ENCODE measurements at regions not wholly inside any gene's neighbourhood (a gene's known extent, or its start where the extent isn't known, plus 50 kb on each side); places are given as distances from the start of the nearest gene placed in this dataset.

- intact Hi-C loops (cut with DNase I) = no loop called here
- TF ChIP-seq, protein P1, sequence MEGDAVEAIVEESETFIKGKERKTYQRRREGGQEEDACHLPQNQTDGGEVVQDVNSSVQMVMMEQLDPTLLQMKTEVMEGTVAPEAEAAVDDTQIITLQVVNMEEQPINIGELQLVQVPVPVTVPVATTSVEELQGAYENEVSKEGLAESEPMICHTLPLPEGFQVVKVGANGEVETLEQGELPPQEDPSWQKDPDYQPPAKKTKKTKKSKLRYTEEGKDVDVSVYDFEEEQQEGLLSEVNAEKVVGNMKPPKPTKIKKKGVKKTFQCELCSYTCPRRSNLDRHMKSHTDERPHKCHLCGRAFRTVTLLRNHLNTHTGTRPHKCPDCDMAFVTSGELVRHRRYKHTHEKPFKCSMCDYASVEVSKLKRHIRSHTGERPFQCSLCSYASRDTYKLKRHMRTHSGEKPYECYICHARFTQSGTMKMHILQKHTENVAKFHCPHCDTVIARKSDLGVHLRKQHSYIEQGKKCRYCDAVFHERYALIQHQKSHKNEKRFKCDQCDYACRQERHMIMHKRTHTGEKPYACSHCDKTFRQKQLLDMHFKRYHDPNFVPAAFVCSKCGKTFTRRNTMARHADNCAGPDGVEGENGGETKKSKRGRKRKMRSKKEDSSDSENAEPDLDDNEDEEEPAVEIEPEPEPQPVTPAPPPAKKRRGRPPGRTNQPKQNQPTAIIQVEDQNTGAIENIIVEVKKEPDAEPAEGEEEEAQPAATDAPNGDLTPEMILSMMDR (IDR thresholded peaks at IDR 0.05; ENCODE audit: borderline replicate concordance, extremely low read depth, insufficient read depth) = no peak
- no peak for FAIRE-seq
- Histone ChIP-seq H3K4me1 (ENCODE audit: control insufficient read depth in 2 of 3, insufficient read depth in 2 of 3, low read depth in 1 of 3, low read length in 3 of 3) (peaks cover 0 to 6% (median 5%) of the 10 kb centered on the region in 3 donors), H3K27me3 (ENCODE audit: control insufficient read depth, insufficient read depth, low read length) (no peaks in the 10 kb centered on the region), H3K36me3 (ENCODE audit: control insufficient read depth in 2 of 3, insufficient read depth in 3 of 3, low read length in 3 of 3) (no peaks in the 10 kb centered on the region), H3K9me3 (ENCODE audit: control insufficient read depth in 2 of 3, insufficient read depth in 1 of 3, low read length in 3 of 3) (no peaks in the 10 kb centered on the region), H3K27ac (ENCODE audit: low read depth in 2 of 2, low read length in 2 of 2) (no peak overlapping the region), H3K4me3 (ENCODE audit: low read length in 3 of 3) (no peak overlapping the region), H3K9ac (ENCODE audit: low read length in 3 of 3) (no peak overlapping the region)
- no peak for DNase-seq
These were observed 88.2 kb upstream of the POMGNT2 start for GRCh38 chr3:43194069-43194468.

DNA sequence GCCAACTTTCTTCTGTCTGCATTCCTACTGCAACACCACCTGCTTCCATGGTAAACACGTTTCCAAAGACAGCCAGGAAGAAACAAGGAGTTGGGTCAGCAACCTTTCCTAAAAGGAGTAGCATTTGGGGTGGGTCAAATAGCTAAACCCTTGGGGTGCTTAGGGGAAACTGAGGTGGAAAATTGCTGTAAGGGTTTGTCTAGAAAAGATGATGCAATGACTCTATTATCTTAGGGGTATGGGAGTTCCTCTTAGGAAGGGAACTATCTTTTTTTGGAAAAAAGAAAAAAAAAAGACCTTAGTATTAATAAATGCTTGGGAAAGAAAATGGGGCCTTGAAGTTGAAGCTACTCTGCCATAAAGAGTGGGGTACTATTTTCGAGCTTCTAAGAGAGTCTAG lies 86.1 kb upstream of the POMGNT2 start:
- intact Hi-C loops (cut with DNase I) = no loop called here
- no peaks in the 10 kb centered on the region for H3K27me3 ChIP-seq (ENCODE audit: control insufficient read depth, insufficient read depth, low read length)
- no peaks in the 10 kb centered on the region for H3K36me3 ChIP-seq (ENCODE audit: control insufficient read depth in 2 of 3, insufficient read depth in 3 of 3, low read length in 3 of 3)
- no peak overlapping the region for H3K27ac ChIP-seq (ENCODE audit: low read depth in 2 of 2, low read length in 2 of 2)
- no peaks in the 10 kb centered on the region for H3K9me3 ChIP-seq (ENCODE audit: control insufficient read depth in 2 of 3, insufficient read depth in 1 of 3, low read length in 3 of 3)
- FAIRE-seq (no peak), DNase-seq (no peak)
- TF ChIP-seq, protein P1 (IDR thresholded peaks at IDR 0.05; ENCODE audit: borderline replicate concordance, extremely low read depth, insufficient read depth) = no peak
- no peak overlapping the region for H3K4me3 ChIP-seq (ENCODE audit: low read length in 3 of 3)
- peaks cover 0 to 6% (median 5%) of the 10 kb centered on the region in 3 donors for H3K4me1 ChIP-seq (ENCODE audit: control insufficient read depth in 2 of 3, insufficient read depth in 2 of 3, low read depth in 1 of 3, low read length in 3 of 3)
- H3K9ac ChIP-seq (ENCODE audit: low read length in 3 of 3) = no peak overlapping the region

- no peak overlapping the region for H3K9ac ChIP-seq (ENCODE audit: low read length in 3 of 3)
- no peak for FAIRE-seq
- H3K4me3 ChIP-seq (ENCODE audit: low read length in 3 of 3) = no peak overlapping the region
- no peaks in the 10 kb centered on the region for H3K36me3 ChIP-seq (ENCODE audit: control insufficient read depth in 2 of 3, insufficient read depth in 3 of 3, low read length in 3 of 3)
- intact Hi-C loops (cut with DNase I) = no loop called here
- no peaks in the 10 kb centered on the region for H3K9me3 ChIP-seq (ENCODE audit: control insufficient read depth in 2 of 3, insufficient read depth in 1 of 3, low read length in 3 of 3)
- no peak for DNase-seq
- H3K4me1 ChIP-seq (ENCODE audit: control insufficient read depth in 2 of 3, insufficient read depth in 2 of 3, low read depth in 1 of 3, low read length in 3 of 3) = peaks cover 0 to 6% (median 5%) of the 10 kb centered on the region in 3 donors
- no peaks in the 10 kb centered on the region for H3K27me3 ChIP-seq (ENCODE audit: control insufficient read depth, insufficient read depth, low read length)
- no peak overlapping the region for H3K27ac ChIP-seq (ENCODE audit: low read depth in 2 of 2, low read length in 2 of 2)
- TF ChIP-seq, protein P1 (IDR thresholded peaks at IDR 0.05; ENCODE audit: borderline replicate concordance, extremely low read depth, insufficient read depth) = no peak
These were observed 85.2 kb upstream of the POMGNT2 start for GRCh38 chr3:43191116-43191515.

GRCh38 chr3:43190670-43191069 lies 84.8 kb upstream of the POMGNT2 start:
- DNase-seq = peak in 1 of 5 donors; percentile 51

More at GRCh38 chr3:43190670-43191069, 84.8 kb upstream of the POMGNT2 start:
- TF ChIP-seq, protein P1 (IDR thresholded peaks at IDR 0.05; ENCODE audit: borderline replicate concordance, extremely low read depth, insufficient read depth) = no peak
- H3K27me3 ChIP-seq (ENCODE audit: control insufficient read depth, insufficient read depth, low read length) = no peaks in the 10 kb centered on the region
- H3K9ac ChIP-seq (ENCODE audit: low read length in 3 of 3) = no peak overlapping the region
- intact Hi-C loops (cut with DNase I) = no loop called here
- no peak for FAIRE-seq
- H3K27ac ChIP-seq (ENCODE audit: low read depth in 2 of 2, low read length in 2 of 2) = no peak overlapping the region
- no peaks in the 10 kb centered on the region for H3K9me3 ChIP-seq (ENCODE audit: control insufficient read depth in 2 of 3, insufficient read depth in 1 of 3, low read length in 3 of 3)
- peaks cover 0 to 10% (median 5%) of the 10 kb centered on the region in 3 donors for H3K4me1 ChIP-seq (ENCODE audit: control insufficient read depth in 2 of 3, insufficient read depth in 2 of 3, low read depth in 1 of 3, low read length in 3 of 3)
- no peaks in the 10 kb centered on the region for H3K36me3 ChIP-seq (ENCODE audit: control insufficient read depth in 2 of 3, insufficient read depth in 3 of 3, low read length in 3 of 3)
- H3K4me3 ChIP-seq (ENCODE audit: low read length in 3 of 3) = no peak overlapping the region
